ENCODE measurements at regions not wholly inside any gene's neighbourhood (a gene's known extent, or its start where the extent isn't known, plus 50 kb on each side); places are given as distances from the start of the nearest gene placed in this dataset.
"Not testable (repeated sequence)": the region's sequence is repeated elsewhere in the genome, so short reads cannot be mapped to it uniquely, and the experiment has no call there.

GRCh38 chr5:167358868-167359492, 932.5 kb upstream of the WWC1 start:
- POLR2A ChIA-PET, result no interaction called here
- Mint-ChIP-seq H3K27me3 (no peaks in the 10 kb centered on the region), H3K4me3 (no peak overlapping the region), H3K36me3 (no peaks in the 10 kb centered on the region), H3K4me1 (no peaks in the 10 kb centered on the region), H3K27ac (no peak overlapping the region), H3K9me3 (peaks cover under 1% of the 10 kb centered on the region)
- DNase-seq, result no peak
- ATAC-seq (ENCODE audit: low read depth), result no peak

- Mint-ChIP-seq H3K4me1 (no peaks in the 10 kb centered on the region), H3K4me3 (no peak overlapping the region), H3K9me3 (no peaks in the 10 kb centered on the region), H3K36me3 (no peaks in the 10 kb centered on the region), H3K27me3 (no peaks in the 10 kb centered on the region), H3K27ac (no peak overlapping the region)
- ATAC-seq (ENCODE audit: low read depth) (no peak), DNase-seq (no peak)
- POLR2A ChIA-PET, result no interaction called here
Measured at GRCh38 chr5:167361795-167362194, 929.6 kb upstream of the WWC1 start.

DNA sequence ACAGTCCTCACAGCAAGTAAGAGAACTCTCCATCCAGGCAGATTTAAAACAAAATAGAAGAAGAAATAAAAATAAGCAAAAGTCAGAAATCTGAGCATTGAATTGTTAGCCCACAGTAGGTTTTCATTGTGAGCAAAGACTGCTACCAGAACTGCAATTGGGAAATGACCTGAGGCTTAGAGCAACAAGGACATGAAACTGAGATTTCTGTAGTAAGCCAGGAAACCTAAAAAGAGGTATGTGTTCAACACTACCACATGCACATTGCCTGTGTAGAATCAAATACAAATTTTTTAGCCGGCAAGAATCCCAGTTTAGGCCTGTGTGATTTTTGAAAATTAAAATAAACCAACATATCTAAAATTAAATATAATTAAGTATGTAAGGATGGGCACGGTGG, 928.4 kb upstream of the WWC1 start:
- Mint-ChIP-seq H3K4me3 (no peak overlapping the region), H3K9me3 (no peaks in the 10 kb centered on the region), H3K27ac (no peak overlapping the region), H3K36me3 (no peaks in the 10 kb centered on the region), H3K27me3 (no peaks in the 10 kb centered on the region), H3K4me1 (no peaks in the 10 kb centered on the region)
- ATAC-seq (ENCODE audit: low read depth) (no peak), DNase-seq (no peak)
- POLR2A ChIA-PET, result no interaction called here

- no peaks in the 10 kb centered on the region for H3K27me3 Mint-ChIP-seq
- DNase-seq, result no peak
- H3K4me1 Mint-ChIP-seq, result no peaks in the 10 kb centered on the region
- no peaks in the 10 kb centered on the region for H3K36me3 Mint-ChIP-seq
- ATAC-seq (ENCODE audit: low read depth), result no peak
- H3K9me3 Mint-ChIP-seq, result no peaks in the 10 kb centered on the region
- no peak overlapping the region for H3K4me3 Mint-ChIP-seq
- H3K27ac Mint-ChIP-seq, result no peak overlapping the region
- POLR2A ChIA-PET, result no interaction called here
Measured at GRCh38 chr5:167375125-167375524, 916.3 kb upstream of the WWC1 start.

DNA sequence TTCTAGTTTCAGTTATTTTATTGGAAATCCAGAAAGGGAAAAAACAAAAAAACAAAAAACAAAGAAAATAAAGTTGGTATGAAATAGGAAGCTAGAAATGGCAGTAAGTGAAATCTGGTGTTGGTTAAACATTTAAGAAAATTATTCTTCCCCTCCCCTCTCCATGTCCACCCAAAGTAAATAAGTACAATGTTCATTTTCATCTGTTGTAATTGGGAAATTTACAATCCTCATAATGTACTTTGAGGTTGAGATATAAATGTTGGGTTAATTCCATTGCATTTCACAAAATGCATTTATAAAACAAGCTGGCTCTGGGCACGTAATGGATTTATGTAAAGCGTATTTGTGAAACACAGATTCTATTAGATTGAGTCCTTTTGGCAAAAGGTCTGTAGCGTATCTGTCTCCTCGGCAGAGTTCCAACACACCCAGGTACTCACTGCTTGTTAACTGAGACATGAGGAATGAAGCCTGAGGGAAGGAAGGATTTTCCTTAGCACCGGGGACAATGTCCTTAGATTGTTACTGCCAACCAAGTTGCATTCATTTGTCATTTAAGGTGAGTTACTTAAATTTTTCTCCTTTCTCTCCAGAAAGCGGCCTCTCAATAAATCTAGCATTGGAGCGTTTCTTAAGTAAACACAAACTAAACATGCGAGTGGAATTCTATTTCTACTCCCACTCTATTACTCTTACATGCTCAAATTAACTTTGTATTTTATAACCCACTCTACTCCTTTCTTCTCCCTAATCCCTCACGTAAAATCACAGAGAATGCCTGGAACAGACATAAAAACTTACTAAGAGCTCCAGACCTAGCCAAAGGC, 912.3 kb upstream of the WWC1 start:
- ATAC-seq (ENCODE audit: low read depth) (no peak), DNase-seq (no peak)
- Mint-ChIP-seq H3K4me1 (no peaks in the 10 kb centered on the region), H3K36me3 (no peaks in the 10 kb centered on the region), H3K9me3 (no peaks in the 10 kb centered on the region), H3K27ac (no peak overlapping the region), H3K27me3 (no peaks in the 10 kb centered on the region), H3K4me3 (no peak overlapping the region)
- POLR2A ChIA-PET, result no interaction called here

- no peak overlapping the region for H3K4me3 Mint-ChIP-seq
- POLR2A ChIA-PET, result no interaction called here
- no peaks in the 10 kb centered on the region for H3K4me1 Mint-ChIP-seq
- ATAC-seq (ENCODE audit: low read depth), result no peak
- H3K9me3 Mint-ChIP-seq, result no peaks in the 10 kb centered on the region
- no peak overlapping the region for H3K27ac Mint-ChIP-seq
- no peaks in the 10 kb centered on the region for H3K27me3 Mint-ChIP-seq
- H3K36me3 Mint-ChIP-seq, result no peaks in the 10 kb centered on the region
- DNase-seq, result no peak
Measured at GRCh38 chr5:167381457-167381856, 910.0 kb upstream of the WWC1 start.

DNA sequence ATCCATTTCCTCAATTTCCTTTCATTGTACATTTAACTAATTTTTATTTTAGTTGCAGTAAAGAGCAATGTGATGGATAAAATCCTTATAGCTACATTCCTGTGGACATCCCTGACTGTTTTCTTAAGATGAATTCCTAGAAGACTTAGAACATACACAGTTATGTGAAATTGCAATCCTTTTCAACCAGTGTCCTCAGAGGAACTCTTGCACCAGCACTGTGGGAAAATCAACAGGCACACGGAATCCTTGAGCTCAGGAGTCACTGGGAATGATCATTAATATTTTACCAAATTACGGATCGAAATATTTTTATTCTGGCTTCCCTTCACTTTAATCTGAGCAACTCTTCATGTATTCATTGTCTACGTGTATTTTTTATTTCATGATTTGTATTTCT, 901.9 kb upstream of the WWC1 start:
- H3K4me3 Mint-ChIP-seq, result no peak overlapping the region

DNA sequence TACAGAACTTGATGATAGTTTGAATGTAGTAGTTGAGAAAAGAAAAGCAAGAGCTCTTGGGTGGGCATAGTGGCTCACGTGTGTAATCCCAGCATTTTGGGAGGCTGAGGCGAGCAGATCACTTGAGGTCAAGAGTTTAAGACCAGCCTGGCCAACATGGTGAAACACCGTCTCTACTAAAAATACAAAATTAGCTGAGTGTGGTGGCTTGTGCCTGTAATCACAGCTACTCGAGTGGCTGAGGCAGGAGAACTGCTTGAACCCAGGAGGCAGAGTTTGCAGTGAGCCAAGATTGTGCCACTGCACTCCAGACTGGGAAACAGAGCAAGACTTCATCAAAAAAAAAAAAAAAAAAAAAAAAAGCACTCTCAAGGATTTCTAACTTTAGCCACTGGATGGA, 900.2 kb upstream of the WWC1 start:
- H3K27me3 Mint-ChIP-seq; H3K27ac Mint-ChIP-seq; H3K36me3 Mint-ChIP-seq; POLR2A ChIA-PET; H3K4me1 Mint-ChIP-seq; H3K9me3 Mint-ChIP-seq; ATAC-seq (ENCODE audit: low read depth); H3K4me3 Mint-ChIP-seq; DNase-seq: not testable (repeated sequence)

More for the DNA sequence above, 901.9 kb upstream of the WWC1 start:
- Mint-ChIP-seq H3K27me3 (no peaks in the 10 kb centered on the region), H3K36me3 (no peaks in the 10 kb centered on the region), H3K27ac (no peak overlapping the region), H3K9me3 (peaks cover 2% of the 10 kb centered on the region), H3K4me1 (no peaks in the 10 kb centered on the region)
- DNase-seq, result no peak
- POLR2A ChIA-PET, result no interaction called here
- no peak for ATAC-seq (ENCODE audit: low read depth)

DNA sequence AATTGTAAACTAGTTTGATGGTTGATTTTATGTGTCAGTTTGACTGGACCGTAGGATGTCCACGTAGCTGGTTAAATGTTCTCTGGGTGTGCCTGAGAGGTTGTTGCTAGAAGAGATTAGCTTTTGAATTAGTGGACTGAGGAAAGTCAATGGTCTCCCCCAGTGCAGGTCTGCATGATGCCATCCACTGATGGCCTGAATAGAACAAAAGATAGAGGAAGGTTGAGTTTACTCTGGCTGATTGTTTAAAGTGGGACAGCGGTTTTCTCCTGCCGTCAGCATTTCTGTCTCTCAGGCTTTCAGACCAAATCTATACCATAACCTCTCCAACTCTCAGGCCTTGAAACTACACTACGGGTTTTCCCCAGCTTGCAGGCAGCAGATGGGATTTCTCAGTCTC, 899.2 kb upstream of the WWC1 start:
- ATAC-seq (ENCODE audit: low read depth) (no peak), DNase-seq (no peak)
- Mint-ChIP-seq H3K27ac (no peak overlapping the region), H3K36me3 (no peaks in the 10 kb centered on the region), H3K27me3 (no peaks in the 10 kb centered on the region), H3K4me1 (no peaks in the 10 kb centered on the region), H3K4me3 (no peak overlapping the region), H3K9me3 (peaks cover 2% of the 10 kb centered on the region)
- POLR2A ChIA-PET, result no interaction called here

- POLR2A ChIA-PET, result no interaction called here
- Mint-ChIP-seq H3K4me1 (no peaks in the 10 kb centered on the region), H3K9me3 (peaks cover 2% of the 10 kb centered on the region), H3K36me3 (no peaks in the 10 kb centered on the region), H3K27me3 (no peaks in the 10 kb centered on the region), H3K4me3 (no peak overlapping the region), H3K27ac (no peak overlapping the region)
- ATAC-seq (ENCODE audit: low read depth) (no peak), DNase-seq (no peak)
Measured at GRCh38 chr5:167393358-167393757, 898.1 kb upstream of the WWC1 start.

- Mint-ChIP-seq H3K4me1 (no peaks in the 10 kb centered on the region), H3K36me3 (no peaks in the 10 kb centered on the region), H3K27ac (no peak overlapping the region), H3K4me3 (no peak overlapping the region), H3K9me3 (peaks cover 5% of the 10 kb centered on the region), H3K27me3 (no peaks in the 10 kb centered on the region)
- DNase-seq, result no peak
- POLR2A ChIA-PET, result no interaction called here
- no peak for ATAC-seq (ENCODE audit: low read depth)
Measured at GRCh38 chr5:167402671-167403070, 888.8 kb upstream of the WWC1 start.

DNA sequence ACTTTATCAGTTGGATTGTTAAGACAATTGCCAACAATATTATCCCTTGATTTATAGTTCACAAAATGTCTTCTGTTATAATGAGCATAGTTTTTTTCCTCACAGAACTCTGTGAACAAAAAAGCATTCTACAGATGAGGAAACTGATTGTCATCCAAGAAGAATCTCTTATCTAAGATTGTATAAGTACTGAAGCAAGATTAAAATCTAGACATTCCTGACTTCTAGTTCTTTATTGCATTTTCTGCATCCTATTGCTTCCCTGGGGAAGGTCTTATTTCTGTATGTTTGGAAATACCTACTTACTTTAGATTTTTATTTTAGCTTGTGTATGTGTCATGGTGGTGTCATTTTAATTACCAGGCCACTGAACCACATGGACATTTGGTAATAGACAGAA, 884.9 kb upstream of the WWC1 start:
- H3K4me1 Mint-ChIP-seq, result no peaks in the 10 kb centered on the region
- no peaks in the 10 kb centered on the region for H3K36me3 Mint-ChIP-seq
- no peak overlapping the region for H3K4me3 Mint-ChIP-seq
- DNase-seq (no peak), ATAC-seq (ENCODE audit: low read depth) (no peak)
- no peaks in the 10 kb centered on the region for H3K27me3 Mint-ChIP-seq
- POLR2A ChIA-PET, result no interaction called here
- no peaks in the 10 kb centered on the region for H3K9me3 Mint-ChIP-seq
- H3K27ac Mint-ChIP-seq, result no peak overlapping the region

- Mint-ChIP-seq H3K36me3 (no peaks in the 10 kb centered on the region), H3K9me3 (no peaks in the 10 kb centered on the region), H3K4me3 (no peak overlapping the region), H3K27me3 (no peaks in the 10 kb centered on the region), H3K4me1 (no peaks in the 10 kb centered on the region), H3K27ac (no peak overlapping the region)
- POLR2A ChIA-PET, result no interaction called here
- ATAC-seq (ENCODE audit: low read depth), result no peak
- no peak for DNase-seq
Measured at GRCh38 chr5:167412556-167412955, 878.9 kb upstream of the WWC1 start.

GRCh38 chr5:167413506-167413905, 877.9 kb upstream of the WWC1 start:
- DNase-seq (no peak), ATAC-seq (ENCODE audit: low read depth) (no peak)
- Mint-ChIP-seq H3K4me3 (no peak overlapping the region), H3K27ac (no peak overlapping the region), H3K9me3 (no peaks in the 10 kb centered on the region), H3K4me1 (no peaks in the 10 kb centered on the region), H3K36me3 (no peaks in the 10 kb centered on the region), H3K27me3 (no peaks in the 10 kb centered on the region)
- POLR2A ChIA-PET, result no interaction called here

Data from activated naive CD8-positive, alpha-beta T cell treated with anti-CD3 and anti-CD28 coated beads, Interleukin-2, amount 10 ng/mL, durations not matched to agents 7 days and 5 days (primary cell).